Stomach (tissue), 8 donors: ENCODE measurements at regions not wholly inside any gene's neighbourhood (a gene's known extent, or its start where the extent isn't known, plus 50 kb on each side); places are given as distances from the start of the nearest gene placed in this dataset.

Source experiments
- DNase-seq, 2 donors: peaks; one replicate each; pipeline versions ENCODE4 v3.0.0 to v3.0.0-alpha.2; 2013 to 2019
- H3K27ac ChIP-seq, 5 donors: fragments of 200-600 bp in 4 of 5; sonication (generic) in 4 of 5; one replicate each; pipeline ENCODE4 v1.5.1; 2013 to 2019; ENCODE audit warnings: mild to moderate bottlenecking in 1 of 5, moderate library complexity in 1 of 5
- H3K27me3 ChIP-seq, 3 donors: fragments of 200-600 bp; sonication (generic); one replicate each; pipeline ENCODE4 v1.5.1; 2017 to 2019; ENCODE audit warnings: mixed run types in 1 of 3
- H3K36me3 ChIP-seq, 4 donors: fragments of 200-600 bp; sonication (generic); 1 replicate in 3 of 4; 2 replicates in 1 of 4; pipeline ENCODE4 v1.5.1; 2016 to 2019
- H3K4me1 ChIP-seq, 4 donors: fragments of 200-600 bp; sonication (generic); one replicate each; pipeline ENCODE4 v1.5.1; 2016 to 2019
- H3K4me3 ChIP-seq, 4 donors: fragments of 200-600 bp; sonication (generic) in 3 of 4; one replicate each; pipeline ENCODE4 v1.5.1; 2016 to 2019; ENCODE audit warnings: mild to moderate bottlenecking in 1 of 4
- H3K9me3 ChIP-seq, 4 donors: fragments of 200-600 bp; sonication (generic); one replicate each; pipeline ENCODE4 v1.5.1; 2016 to 2019
- CTCF ChIP-seq, 7 experiments: fragments of 450-650 bp in 4 of 7; fragments of 200-600 bp in 3 of 7; sonication (generic) in 3 of 7; IDR thresholded peaks; one replicate each; pipeline ENCODE4 v1.5.1; 2016 to 2019; ENCODE audit warnings: antibody characterized with exemption in 7 of 7, control low read depth in 2 of 7, mild to moderate bottlenecking in 1 of 7
- EP300 ChIP-seq: sonication (generic); formaldehyde crosslinking; IDR thresholded peaks from one replicate; pipeline ENCODE4 v1.6.1; 2017; ENCODE audit warnings: antibody characterized with exemption
- POLR2A ChIP-seq, 4 donors: fragments of 450-650 bp; IDR thresholded peaks; one replicate each; pipeline ENCODE4 v1.6.1; 2016; ENCODE audit warnings: antibody characterized with exemption in 4 of 4, control low read depth in 2 of 4, mild to moderate bottlenecking in 1 of 4, moderate library complexity in 1 of 4
- POLR2AphosphoS5 ChIP-seq, 3 donors: sonication (generic); formaldehyde crosslinking; IDR thresholded peaks; one replicate each; pipeline ENCODE4 v1.6.1; 2016; ENCODE audit warnings: antibody characterized with exemption in 3 of 3
- WGBS, 5 donors: extraction: QIAGEN DNeasy Blood & Tissue Kit in 3 of 5; methylation state at CpG; one replicate each; pipeline versions ENCODE4 v1.1.5 to v1.1.7; 2013 to 2018; 5-methylcytosine and 5-hydroxymethylcytosine counted together
- intact Hi-C: fragments of 100-400 bp; cut with DNase I; formaldehyde crosslinking; loops from one replicate; pipeline ENCODE4 v1.15.1; 2023; ENCODE audit warnings: low total_unique reads
- donor health status: healthy with polysubstance abuse.
- donor health status: Bipolar disorder and iron deficiency.
- donor health status: healthy.

GRCh38 chr1:97004054-97004453 lies 282.5 kb downstream of the PTBP2 start:
- Histone ChIP-seq H3K4me1 (no peaks in the 10 kb centered on the region), H3K4me3 (no peak overlapping the region), H3K27ac (no peak overlapping the region), H3K9me3 (no peaks in the 10 kb centered on the region), H3K36me3 (no peaks in the 10 kb centered on the region), H3K27me3 (no peaks in the 10 kb centered on the region)
- TF ChIP-seq EP300 (no peak), POLR2A (IDR thresholded peaks at IDR 0.05) (no peak), POLR2AphosphoS5 (IDR thresholded peaks at IDR 0.05) (no peak), CTCF (IDR thresholded peaks at IDR 0.05) (no peak)
- WGBS, 5 donors = 66 to 79% (median 75%) methylated on average over 2 of the region's 2 CpGs
- intact Hi-C loops = no loop called here
- DNase-seq = no peak

- Histone ChIP-seq H3K27me3 (no peaks in the 10 kb centered on the region), H3K4me3 (no peak overlapping the region), H3K9me3 (no peaks in the 10 kb centered on the region), H3K36me3 (no peaks in the 10 kb centered on the region), H3K4me1 (no peaks in the 10 kb centered on the region), H3K27ac (no peak overlapping the region)
- WGBS, 5 donors = 88 to 92% (median 90%) methylated on average over 4 of the region's 4 CpGs
- DNase-seq = no peak
- TF ChIP-seq EP300 (no peak), CTCF (IDR thresholded peaks at IDR 0.05) (no peak), POLR2AphosphoS5 (IDR thresholded peaks at IDR 0.05) (no peak), POLR2A (IDR thresholded peaks at IDR 0.05) (no peak)
- intact Hi-C loops = no loop called here
Measured at GRCh38 chr1:97004743-97005142, 283.2 kb downstream of the PTBP2 start.

DNA sequence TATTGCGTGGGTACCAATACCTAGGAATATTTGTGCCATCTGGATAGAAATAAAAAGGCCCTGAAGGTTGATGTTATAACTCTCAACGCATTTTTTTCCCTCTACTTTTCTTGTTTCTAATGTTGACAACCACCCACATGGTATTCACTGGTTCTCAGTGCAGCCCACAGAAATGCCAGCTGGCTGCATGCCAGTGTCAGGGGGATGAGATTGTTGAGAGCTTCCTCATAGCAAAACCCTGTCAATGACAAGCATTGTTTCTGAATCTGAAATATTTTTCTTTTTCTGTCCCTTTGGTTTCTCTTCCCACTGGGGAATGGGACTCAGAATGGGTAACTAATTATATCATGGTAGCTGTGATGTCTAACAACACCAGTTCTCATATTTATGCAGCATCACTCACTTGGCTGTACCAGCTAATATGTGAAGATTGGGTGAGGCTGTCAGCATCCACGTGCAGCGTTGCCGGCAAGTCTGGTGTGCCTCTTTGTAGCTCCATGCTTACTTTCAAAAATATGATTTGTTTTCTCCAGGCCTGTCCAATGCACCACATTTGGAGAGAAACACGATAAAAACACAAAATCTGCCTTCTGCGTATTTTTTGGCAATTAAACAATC lies 284.6 kb downstream of the PTBP2 start:
- no peaks in the 10 kb centered on the region for H3K9me3 ChIP-seq
- H3K4me1 ChIP-seq = no peaks in the 10 kb centered on the region
- TF ChIP-seq POLR2AphosphoS5 (IDR thresholded peaks at IDR 0.05) (no peak), POLR2A (IDR thresholded peaks at IDR 0.05) (no peak), EP300 (no peak), CTCF (IDR thresholded peaks at IDR 0.05) (no peak)
- no peak overlapping the region for H3K4me3 ChIP-seq
- H3K36me3 ChIP-seq = no peaks in the 10 kb centered on the region
- no peaks in the 10 kb centered on the region for H3K27me3 ChIP-seq
- intact Hi-C loops = no loop called here
- WGBS, 5 donors = 78 to 87% (median 84%) methylated on average over 7 of the region's 7 CpGs
- H3K27ac ChIP-seq = no peak overlapping the region
- peak in 1 of 2 donors; percentile 57 for DNase-seq

DNA sequence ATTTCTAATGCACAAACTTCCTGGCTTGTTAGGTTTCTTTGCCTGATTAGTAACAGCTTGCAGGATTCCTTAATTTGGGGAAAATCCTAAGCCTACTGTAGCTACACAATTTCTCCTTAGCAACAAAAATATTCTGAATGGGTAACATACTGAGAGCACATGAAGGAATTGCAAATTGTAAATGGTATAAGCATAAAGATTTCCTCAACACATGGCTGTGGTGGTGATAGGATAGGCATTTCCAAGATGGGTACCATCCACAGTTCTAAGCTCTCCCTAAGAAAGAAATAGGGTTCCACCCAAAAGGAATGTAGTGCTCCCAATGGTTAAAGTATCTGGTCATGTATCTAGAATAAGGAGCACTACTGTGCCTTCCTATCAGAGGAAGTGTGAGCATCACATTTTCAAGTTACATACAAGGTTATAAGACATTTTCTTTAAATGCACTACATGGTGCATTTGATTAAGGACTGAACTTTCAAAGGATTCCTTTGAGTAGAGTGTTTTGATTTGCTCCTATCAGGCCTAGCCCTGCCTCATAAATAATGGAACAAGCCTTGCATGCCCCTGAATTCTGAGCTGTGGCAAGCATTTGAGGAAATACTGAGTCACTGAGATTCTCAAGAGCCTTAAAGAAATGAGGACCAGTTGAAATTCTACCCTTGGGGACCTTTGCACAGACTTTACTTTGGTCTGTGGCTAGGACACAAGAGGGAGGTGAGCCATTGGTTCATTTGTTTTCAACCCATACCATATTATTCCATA lies 286.4 kb downstream of the PTBP2 start:
- H3K27me3 ChIP-seq = no peaks in the 10 kb centered on the region
- no peak overlapping the region for H3K4me3 ChIP-seq
- TF ChIP-seq POLR2A (IDR thresholded peaks at IDR 0.05) (no peak), POLR2AphosphoS5 (IDR thresholded peaks at IDR 0.05) (no peak), EP300 (no peak), CTCF (IDR thresholded peaks at IDR 0.05) (no peak)
- no peaks in the 10 kb centered on the region for H3K36me3 ChIP-seq
- DNase-seq = no peak
- H3K9me3 ChIP-seq = no peaks in the 10 kb centered on the region
- H3K4me1 ChIP-seq = no peaks in the 10 kb centered on the region
- no peak overlapping the region for H3K27ac ChIP-seq
- intact Hi-C loops = no loop called here
